H1 (cell line): ENCODE measurements at regions not wholly inside any gene's neighbourhood (a gene's known extent, or its start where the extent isn't known, plus 50 kb on each side); places are given as distances from the start of the nearest gene placed in this dataset.

ENCODE experiments used
- CTCF ChIA-PET: fragments of 300-600 bp; sonication (Branson Sonifier 250); formaldehyde crosslinking; loops from one replicate; lab custom pipeline; 2021; ENCODE audit not compliant: partially characterized antibody; lab: Charles Lee
- POLR2A ChIA-PET: fragments of 300-600 bp; sonication (Branson Sonifier 250); formaldehyde crosslinking; loops from one replicate; lab custom pipeline; 2021; ENCODE audit warnings: inconsistent platforms; ENCODE audit not compliant: partially characterized antibody; lab: Charles Lee
- DNase-seq, 2 experiments: peaks; one replicate each; pipeline versions ENCODE4 v3.0.0 to v3.0.0-alpha.2; 2010 to 2022; ENCODE audit warnings: low spot score in 2 of 2, low read depth in 1 of 2, mixed read lengths in 1 of 2
- FAIRE-seq: peaks from 2 replicates; lab custom pipeline; 2011; peaks lifted over from hg19 to GRCh38; lab: Jason Lieb, UNC
- H2AFZ ChIP-seq: 2 replicates; pipeline ENCODE4 v1.8.1; 2012; ENCODE audit warnings: low read length, inconsistent platforms
- H2AK5ac ChIP-seq: 2 replicates; pipeline ENCODE4 v1.6.1; 2013; ENCODE audit warnings: low read depth, low read length
- H2BK120ac ChIP-seq: replicated peaks from 2 replicates; pipeline ENCODE3; 2013; ENCODE audit warnings: low read depth, low read length, inconsistent platforms
- H2BK12ac ChIP-seq: 2 replicates; pipeline ENCODE4 v1.6.1; 2013; ENCODE audit warnings: low read depth, low read length
- H2BK15ac ChIP-seq: 2 replicates; pipeline ENCODE4 v1.6.1; 2013; ENCODE audit warnings: low read length
- H2BK20ac ChIP-seq: 2 replicates; pipeline ENCODE4 v1.6.1; 2013; ENCODE audit warnings: low read length
- H2BK5ac ChIP-seq: 2 replicates; pipeline ENCODE4 v1.6.1; 2013; ENCODE audit warnings: low read depth, low read length
- H3K14ac ChIP-seq: 2 replicates; pipeline ENCODE4 v1.6.1; 2013; ENCODE audit warnings: inconsistent platforms; ENCODE audit not compliant: insufficient read length
- H3K18ac ChIP-seq: 2 replicates; pipeline ENCODE4 v1.6.1; 2013; ENCODE audit warnings: low read length; ENCODE audit errors: extremely low read depth
- H3K23ac ChIP-seq: 2 replicates; pipeline ENCODE4 v1.6.1; 2013; ENCODE audit warnings: inconsistent platforms; ENCODE audit not compliant: insufficient read length
- H3K23me2 ChIP-seq: 2 replicates; pipeline ENCODE4 v1.6.1; 2013; ENCODE audit warnings: low read depth, low read length
- H3K27ac ChIP-seq: 2 replicates; pipeline ENCODE4 v1.6.1; 2011; ENCODE audit warnings: low read depth, low read length, inconsistent platforms
- H3K27me3 ChIP-seq, 4 experiments: replicated peaks in 1 of 4; 1 replicate in 1 of 4; 2 replicates in 3 of 4; pipeline versions ENCODE4 v1.6.1 to v1.8.1; 2011 to 2013; ENCODE audit warnings: low read length in 3 of 4, mild to moderate bottlenecking in 3 of 4, inconsistent platforms in 2 of 4, mixed read lengths in 2 of 4, moderate library complexity in 1 of 4; ENCODE audit not compliant: control insufficient read depth in 3 of 4, insufficient read depth in 3 of 4; ENCODE audit errors: extremely low read depth in 1 of 4
- H3K36me3 ChIP-seq, 4 experiments: 2 replicates each; pipeline versions ENCODE4 v1.6.1 to v1.8.1; 2011 to 2013; ENCODE audit warnings: mild to moderate bottlenecking in 4 of 4, low read length in 3 of 4, moderate library complexity in 2 of 4, control low read depth in 1 of 4, inconsistent platforms in 1 of 4; ENCODE audit not compliant: insufficient read depth in 4 of 4, control insufficient read depth in 2 of 4
- H3K4ac ChIP-seq: replicated peaks from 2 replicates; pipeline ENCODE3; 2013; ENCODE audit warnings: low read length, low read depth, mixed read lengths, inconsistent platforms; ENCODE audit not compliant: insufficient read length
- H3K4me1 ChIP-seq, 4 experiments: replicated peaks in 1 of 4; 1 replicate in 1 of 4; 2 replicates in 3 of 4; pipeline versions ENCODE4 v1.6.1 to v1.8.1; 2011 to 2013; ENCODE audit warnings: low read length in 3 of 4, inconsistent platforms in 2 of 4, mixed read lengths in 1 of 4; ENCODE audit not compliant: insufficient read depth in 4 of 4, control insufficient read depth in 3 of 4
- H3K4me2 ChIP-seq, 2 experiments: 2 replicates each; pipeline versions ENCODE4 v1.6.1 to v1.8.1; 2011 to 2013; ENCODE audit warnings: low read depth in 2 of 2, low read length in 2 of 2, control low read depth in 1 of 2, inconsistent platforms in 1 of 2, mild to moderate bottlenecking in 1 of 2; ENCODE audit not compliant: insufficient read depth in 1 of 2
- H3K4me3 ChIP-seq, 4 experiments: fragments of 200-600, 300-600 bp in 1 of 4; sonication (generic), shearing (Covaris generic), sonication (Bioruptor Twin) in 1 of 4; 2 replicates each; pipeline versions ENCODE4 v1.5.1 to v1.8.1; 2011 to 2016; ENCODE audit warnings: low read length in 4 of 4, low read depth in 3 of 4, control low read depth in 2 of 4, inconsistent platforms in 2 of 4, mild to moderate bottlenecking in 2 of 4, mixed read lengths in 1 of 4, moderate library complexity in 1 of 4; ENCODE audit not compliant: insufficient read depth in 2 of 4; ENCODE audit errors: extremely low read depth in 1 of 4
- H3K56ac ChIP-seq: replicated peaks from 2 replicates; pipeline ENCODE3; 2013; ENCODE audit warnings: low read depth, mild to moderate bottlenecking, mixed read lengths, low read length, inconsistent platforms; ENCODE audit not compliant: insufficient read length
- H3K79me1 ChIP-seq: 2 replicates; pipeline ENCODE4 v1.6.1; 2013; ENCODE audit warnings: low read depth, low read length, control low read depth
- H3K79me2 ChIP-seq, 2 experiments: 2 replicates each; pipeline versions ENCODE4 v1.6.1 to v1.8.1; 2012 to 2013; ENCODE audit warnings: low read length in 2 of 2, mild to moderate bottlenecking in 2 of 2, inconsistent platforms in 1 of 2; ENCODE audit not compliant: insufficient read depth in 2 of 2, control insufficient read depth in 1 of 2
- H3K9ac ChIP-seq, 4 experiments: replicated peaks in 1 of 4; 1 replicate in 1 of 4; 2 replicates in 3 of 4; pipeline versions ENCODE4 v1.6.1 to v1.8.1; 2011 to 2013; ENCODE audit warnings: low read depth in 3 of 4, low read length in 3 of 4, control low read depth in 2 of 4, mild to moderate bottlenecking in 2 of 4, moderate library complexity in 2 of 4, inconsistent platforms in 1 of 4; ENCODE audit errors: extremely low read depth in 1 of 4
- H3K9me3 ChIP-seq, 2 experiments: 2 replicates each; pipeline versions ENCODE4 v1.6.1 to v1.8.1; 2012 to 2013; ENCODE audit warnings: mild to moderate bottlenecking in 2 of 2, moderate library complexity in 2 of 2, control low read depth in 1 of 2, inconsistent platforms in 1 of 2, low read depth in 1 of 2, low read length in 1 of 2, mixed read lengths in 1 of 2; ENCODE audit not compliant: insufficient read depth in 2 of 2
- H4K20me1 ChIP-seq, 2 experiments: replicated peaks in 1 of 2; 2 replicates each; pipeline versions ENCODE3 to v1.8.1; 2011 to 2013; ENCODE audit warnings: inconsistent platforms in 2 of 2, low read length in 2 of 2, mild to moderate bottlenecking in 1 of 2; ENCODE audit not compliant: insufficient read depth in 2 of 2, control insufficient read depth in 1 of 2
- H4K5ac ChIP-seq: 2 replicates; pipeline ENCODE4 v1.6.1; 2013; ENCODE audit warnings: low read length, low read depth, mixed read lengths, inconsistent platforms; ENCODE audit not compliant: insufficient read length
- H4K8ac ChIP-seq: 2 replicates; pipeline ENCODE4 v1.8.0; 2013; ENCODE audit warnings: mild to moderate bottlenecking, moderate library complexity, low read length, inconsistent platforms; ENCODE audit not compliant: insufficient read depth; ENCODE audit errors: extremely low read depth
- H4K91ac ChIP-seq: replicated peaks from 2 replicates; pipeline ENCODE3; 2013; ENCODE audit warnings: low read length, mixed read lengths, inconsistent platforms; ENCODE audit not compliant: insufficient read length
- ASH2L ChIP-seq: fragments of 200-600, 300-600 bp; sonication (generic); IDR thresholded peaks from one replicate; pipeline ENCODE4 v1.7.1; 2017; ENCODE audit warnings: low read length
- BRCA1 ChIP-seq: IDR thresholded peaks from 2 replicates; pipeline ENCODE4 v1.6.1; 2012; ENCODE audit warnings: low read depth, low read length, improper control_type of control experiment
- CBX5 ChIP-seq: fragments of 300-800, 300-1000 bp; sonication (generic); IDR thresholded peaks from 2 replicates; pipeline ENCODE4 v1.7.1; 2016; ENCODE audit warnings: antibody characterized with exemption, low read length, low read depth
- CREB1 ChIP-seq: IDR thresholded peaks from 2 replicates; pipeline ENCODE4 v1.6.1; 2012; ENCODE audit warnings: inconsistent platforms
- GABPA ChIP-seq: IDR thresholded peaks from 2 replicates; pipeline ENCODE4 v1.6.1; 2011; ENCODE audit warnings: mild to moderate bottlenecking, low read length, moderate library complexity, borderline replicate concordance; ENCODE audit not compliant: insufficient read depth
- HDAC6 ChIP-seq: IDR thresholded peaks from one replicate; pipeline ENCODE4 v1.7.1; 2012; ENCODE audit warnings: low read depth, mild to moderate bottlenecking, inconsistent platforms, low read length, moderate library complexity
- KDM1A ChIP-seq: fragments of 200-600, 300-600 bp; sonication (generic); IDR thresholded peaks from 2 replicates; pipeline ENCODE4 v1.7.1; 2016; ENCODE audit warnings: mild to moderate bottlenecking, low read length, borderline replicate concordance
- PHF8 ChIP-seq: fragments of 200-600 bp; sonication (generic); conservative IDR thresholded peaks from 2 replicates; pipeline ENCODE4 v1.7.1; 2012; ENCODE audit warnings: low read depth, mild to moderate bottlenecking, inconsistent platforms, low read length, moderate library complexity
- RFX5 ChIP-seq: IDR thresholded peaks from 2 replicates; pipeline ENCODE4 v1.6.1; 2011; ENCODE audit warnings: low read depth, low read length, improper control_type of control experiment, borderline replicate concordance
- RXRA ChIP-seq: IDR thresholded peaks from 2 replicates; pipeline ENCODE4 v1.6.1; 2011; ENCODE audit warnings: low read depth, mild to moderate bottlenecking, low read length, moderate library complexity; ENCODE audit not compliant: insufficient read depth
- SIRT6 ChIP-seq: IDR thresholded peaks from one replicate; pipeline ENCODE4 v1.7.1; 2012; ENCODE audit warnings: low read length, inconsistent platforms
- SP2 ChIP-seq: IDR thresholded peaks from 2 replicates; pipeline ENCODE4 v1.6.1; 2012; ENCODE audit warnings: mild to moderate bottlenecking, low read length, inconsistent platforms
- TBP ChIP-seq: IDR thresholded peaks from 2 replicates; pipeline ENCODE4 v1.6.1; 2011; ENCODE audit warnings: low read depth, low read length, improper control_type of control experiment
- WGBS, 2 experiments: shearing (Covaris generic) in 1 of 2; methylation state at CpG; one replicate each; pipeline versions ENCODE4 v1.1.6 to v1.1.7; 2013 to 2015; ENCODE audit warnings: low lambda C conversion rate in 2 of 2, mixed read lengths in 2 of 2, inconsistent platforms in 1 of 2, low coverage in 1 of 2, missing lambda C conversion rate in 1 of 2; ENCODE audit not compliant: insufficient replicate concordance in 2 of 2, insufficient coverage in 1 of 2, insufficient read length in 1 of 2; ENCODE audit errors: extremely low coverage in 1 of 2, missing lambda C conversion rate in 1 of 2; 5-methylcytosine and 5-hydroxymethylcytosine counted together

- 91% methylated on average over 6 of the region's 6 CpGs; no CpG with 5 or more reads in 1 of the 2 experiments for WGBS, 2 experiments
- DNase-seq (no peak), FAIRE-seq (no peak)
- no peak overlapping the region for H2BK120ac ChIP-seq
- no peak overlapping the region for H2BK20ac ChIP-seq
- no peaks in the 10 kb centered on the region for H3K27me3 ChIP-seq
- no peak overlapping the region; the same call in 1 of the 2 replicates for H4K8ac ChIP-seq
- no peaks in the 10 kb centered on the region for H4K20me1 ChIP-seq
- no peak overlapping the region for H3K4me2 ChIP-seq
- no peak overlapping the region for H3K23ac ChIP-seq
- H3K9me3 ChIP-seq, result peaks cover 0 to 6% of the 10 kb centered on the region in 2 experiments; a peak in 1 of 4 replicates
- no peak overlapping the region for H3K14ac ChIP-seq
- H3K18ac ChIP-seq, result no peak overlapping the region
- H4K91ac ChIP-seq, result no peak overlapping the region
- no peaks in the 10 kb centered on the region for H3K4me1 ChIP-seq
- H3K56ac ChIP-seq, result no peak overlapping the region
- H2BK12ac ChIP-seq, result no peak overlapping the region
- no peak overlapping the region for H3K4ac ChIP-seq
- H3K79me1 ChIP-seq, result no peaks in the 10 kb centered on the region
- no peak overlapping the region for H4K5ac ChIP-seq
- H3K27ac ChIP-seq, result no peak overlapping the region
- POLR2A ChIA-PET, result interaction anchor here (0.7 kb wide), 1 partner anchor 9 kb away, joined by 3 read pairs; no protein-coding TSS in a partner anchor
- H2AFZ ChIP-seq, result no peak overlapping the region
- CTCF ChIA-PET, result interaction anchor here (1.7 kb wide), 1 partner anchor 15 kb away, joined by 3 read pairs; no protein-coding TSS in a partner anchor
- H2AK5ac ChIP-seq, result no peak overlapping the region
- H2BK15ac ChIP-seq, result no peak overlapping the region
- TF ChIP-seq CREB1, result no peak
- no peak for TF ChIP-seq RXRA
- no peak for TF ChIP-seq GABPA
- no peak for TF ChIP-seq SIRT6
- TF ChIP-seq KDM1A, result no peak
- TF ChIP-seq CBX5, result no peak
- no peak for TF ChIP-seq RFX5
- no peak for TF ChIP-seq HDAC6
- TF ChIP-seq TBP, result no peak
- TF ChIP-seq ASH2L, result no peak
- no peak for TF ChIP-seq BRCA1
- no peak for TF ChIP-seq PHF8
- TF ChIP-seq SP2, result no peak
- TF ChIP-seq, all 59 proteins: peak for 0
- Histone ChIP-seq H3K4me3 (no peak overlapping the region), H3K23me2 (no peaks in the 10 kb centered on the region), H3K79me2 (no peaks in the 10 kb centered on the region), H2BK5ac (no peak overlapping the region), H3K36me3 (0 out of 8 replicates have a peak, but pooled peaks cover 0 to 4% (median 0%) of the 10 kb centered on the region in 4 experiments), H3K9ac (no peak overlapping the region)
These were observed 53.0 kb upstream of the ZC3H15 start for GRCh38 chr2:186433040-186433439.
